HG03378 (cell line): ENCODE measurements at regions not wholly inside any gene's neighbourhood (a gene's known extent, or its start where the extent isn't known, plus 50 kb on each side); places are given as distances from the start of the nearest gene placed in this dataset.
"Not testable (repeated sequence)": the region's sequence is repeated elsewhere in the genome, so short reads cannot be mapped to it uniquely, and the experiment has no call there.

Experiments
- ATAC-seq: cut with Tn5 transposase; IDR thresholded peaks from one replicate; pipeline ENCODE4 v1.9.1; 2021; ENCODE audit warnings: mild to moderate bottlenecking, moderate library complexity; ENCODE audit not compliant: unreplicated experiment

DNA sequence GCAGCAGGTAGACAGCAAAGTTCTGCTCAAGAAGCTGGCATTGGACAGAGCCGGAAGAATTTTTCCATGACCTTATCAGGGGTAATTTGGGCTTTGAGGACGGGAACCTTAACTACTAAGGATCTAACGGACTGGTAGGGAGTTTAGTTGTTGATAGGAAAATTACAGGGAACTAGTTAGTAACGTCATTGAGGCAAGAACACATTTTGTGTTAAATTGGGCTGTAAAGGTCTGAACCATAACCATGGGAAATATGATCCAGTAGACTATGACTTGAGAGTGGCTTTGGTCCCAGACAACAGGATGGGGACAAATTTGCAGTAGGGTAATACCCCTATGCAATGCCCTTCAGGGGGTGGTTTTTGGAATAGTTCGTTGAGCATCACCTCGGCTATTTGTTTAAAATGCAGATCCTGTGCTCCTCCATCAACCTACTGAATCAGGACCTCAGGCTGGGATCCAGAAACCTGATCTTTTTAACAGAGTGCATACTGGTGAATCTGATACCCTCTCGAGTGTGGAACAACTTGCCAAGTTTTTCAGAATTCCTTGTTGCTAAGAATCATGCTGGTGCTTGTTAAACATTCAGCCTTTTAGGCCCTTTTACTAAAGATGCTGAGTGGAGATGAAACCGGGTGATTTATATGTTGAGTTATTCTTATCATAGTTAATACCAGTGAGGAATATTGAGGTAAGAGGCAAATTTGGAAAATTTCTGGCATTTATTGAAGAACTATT lies 255.1 kb downstream of the MAP2K6 start:
- ATAC-seq: no peak

DNA sequence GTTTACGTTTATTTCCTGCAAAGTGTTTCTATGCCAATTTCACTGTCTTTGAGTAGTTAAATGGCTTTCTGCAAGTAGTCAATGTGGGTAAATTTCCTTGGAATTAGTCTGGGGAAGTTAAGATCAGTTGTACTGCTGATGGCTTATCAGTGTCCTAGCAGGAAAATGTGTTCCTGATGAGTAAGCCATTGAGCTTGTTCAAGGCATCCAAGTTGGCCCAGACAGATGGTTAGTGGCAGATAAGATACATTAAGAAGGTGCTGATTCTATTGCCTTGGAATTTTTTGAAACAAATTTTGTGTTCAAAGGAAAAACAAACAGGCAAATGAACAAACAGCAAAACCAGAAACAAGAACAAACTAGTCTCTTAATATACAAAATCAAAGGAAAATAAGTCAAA lies 258.4 kb downstream of the MAP2K6 start:
- ATAC-seq: no peak

DNA sequence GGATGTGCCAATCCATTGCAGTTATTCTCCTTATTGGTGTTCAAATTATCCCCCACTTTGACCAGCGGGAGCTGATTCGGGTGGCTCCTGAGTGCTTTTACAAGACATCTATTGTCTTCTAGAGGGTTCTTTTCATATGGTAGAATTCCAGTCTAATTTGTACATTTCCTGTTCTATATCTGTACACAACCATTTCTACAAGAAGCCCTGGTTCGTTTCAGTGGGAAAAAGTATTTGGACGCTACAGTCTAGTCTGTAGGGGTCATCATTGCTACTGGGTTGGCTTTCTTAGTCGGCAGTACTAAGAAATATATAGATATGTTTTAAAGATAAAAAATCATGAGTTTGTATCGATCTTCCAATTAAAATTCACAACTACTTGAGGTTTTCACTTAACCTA lies 262.6 kb downstream of the MAP2K6 start:
- ATAC-seq: no peak

DNA sequence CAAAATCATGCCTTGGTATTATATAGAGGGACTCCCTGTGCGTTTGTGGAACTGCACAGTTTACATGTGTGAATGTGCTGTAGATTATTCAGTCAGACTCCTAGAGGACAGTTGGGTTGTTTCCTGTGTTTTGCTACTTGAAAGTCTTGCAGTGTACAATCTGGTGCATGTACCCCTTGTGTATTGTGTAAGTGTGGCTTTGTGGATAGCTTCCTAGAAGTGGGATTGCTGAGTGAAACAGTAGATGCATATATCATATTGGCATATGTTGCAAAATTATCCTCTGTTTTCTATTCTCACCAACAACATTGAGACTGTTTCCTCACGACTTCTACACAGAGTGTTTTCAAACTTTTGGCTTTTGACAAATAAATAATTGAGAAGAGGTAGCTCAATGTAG lies 263.7 kb downstream of the MAP2K6 start:
- ATAC-seq: no peak

DNA sequence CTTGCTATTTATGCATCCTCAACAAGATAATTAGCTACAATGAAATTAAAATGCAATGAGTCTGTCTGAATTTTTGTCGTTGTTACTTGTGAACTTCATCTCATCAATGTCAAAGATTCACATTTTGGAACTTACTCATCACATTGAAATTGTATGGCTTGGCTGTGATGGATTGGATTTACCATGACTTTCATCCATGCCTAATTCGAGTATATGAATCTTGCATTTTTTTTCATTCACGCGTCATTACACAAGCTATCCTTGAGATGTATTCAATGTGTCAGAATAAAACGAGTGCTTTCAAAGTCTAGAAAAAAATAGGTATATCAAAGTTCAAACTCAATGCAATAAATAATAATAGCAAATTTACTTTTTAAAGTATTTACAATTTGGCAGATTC lies 265.3 kb downstream of the MAP2K6 start:
- no peak for ATAC-seq

DNA sequence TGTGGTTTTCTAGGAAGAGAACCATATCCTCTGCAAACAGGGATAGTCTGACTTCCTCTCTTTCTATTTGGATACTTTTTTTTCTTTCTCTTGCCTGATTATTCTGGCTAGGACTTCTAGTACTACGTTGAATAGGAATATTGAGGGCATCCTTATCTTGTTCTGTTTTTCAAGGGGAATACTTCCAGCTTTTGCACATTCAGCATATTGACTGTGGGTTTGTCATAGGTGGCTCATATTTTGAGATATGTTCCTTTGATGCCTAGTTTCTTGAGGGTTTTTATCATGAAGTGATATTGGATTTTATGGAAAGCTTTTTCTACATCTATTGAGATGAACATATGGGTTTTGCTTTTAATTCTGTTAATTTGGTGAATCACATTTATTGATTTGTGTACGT lies 269.8 kb downstream of the MAP2K6 start:
- ATAC-seq: no peak

DNA sequence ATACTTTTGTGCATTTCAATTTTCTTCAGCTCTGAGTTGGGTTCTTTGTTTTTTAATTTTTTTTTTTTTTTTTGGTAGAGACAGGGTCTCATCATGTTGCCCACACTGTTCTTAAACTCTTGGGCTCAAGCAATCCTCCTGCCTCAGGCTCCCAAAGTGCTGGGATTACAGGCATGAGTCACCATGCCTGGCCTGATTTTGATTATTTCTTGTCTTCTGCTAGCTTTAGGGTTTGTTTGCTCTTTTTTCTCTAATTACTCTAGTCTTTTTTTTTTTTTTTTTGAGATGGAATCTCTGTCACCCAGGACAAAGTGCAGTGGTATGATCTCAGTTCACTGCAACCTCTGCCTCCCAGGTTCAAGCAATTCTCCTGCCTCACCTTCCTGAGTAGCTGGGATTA lies 270.7 kb downstream of the MAP2K6 start:
- ATAC-seq: not testable (repeated sequence)

DNA sequence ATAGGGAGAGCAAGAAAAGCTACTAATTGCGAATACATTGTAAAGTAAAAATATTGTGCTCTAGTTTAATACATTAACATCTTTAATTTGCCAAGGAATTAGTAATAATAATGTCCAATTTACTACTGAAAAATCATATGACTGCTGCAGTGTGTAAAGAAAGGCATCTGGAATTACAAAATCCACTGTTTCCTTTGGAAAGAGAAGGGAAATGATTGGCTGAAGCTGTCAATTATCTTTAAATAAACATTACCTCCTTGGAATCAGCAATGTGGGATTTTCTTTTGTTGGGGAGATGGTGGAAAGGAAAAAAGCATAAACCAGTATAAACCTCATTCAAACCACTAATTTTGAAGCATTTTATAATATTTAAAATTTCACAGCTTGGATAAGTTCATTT lies 276.0 kb downstream of the MAP2K6 start:
- no peak for ATAC-seq

DNA sequence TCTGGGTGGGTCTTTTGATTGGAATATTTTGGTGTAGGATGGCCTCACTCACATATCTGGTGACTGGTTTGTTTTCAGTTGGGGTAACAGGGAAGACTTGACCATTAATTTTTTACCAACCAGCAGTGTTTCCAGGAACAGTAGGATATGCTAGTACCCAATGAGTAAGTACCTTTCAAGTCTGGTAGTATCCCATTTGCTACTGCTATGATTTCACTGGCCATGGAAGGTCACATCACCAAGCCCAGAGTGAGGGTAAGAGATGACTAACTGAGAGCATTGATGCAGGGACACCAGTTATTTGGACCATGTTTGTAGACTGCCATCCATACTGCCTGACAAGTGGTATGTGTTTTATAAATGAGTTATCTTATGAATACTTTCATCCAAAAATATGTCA lies 277.7 kb downstream of the MAP2K6 start:
- ATAC-seq: no peak

DNA sequence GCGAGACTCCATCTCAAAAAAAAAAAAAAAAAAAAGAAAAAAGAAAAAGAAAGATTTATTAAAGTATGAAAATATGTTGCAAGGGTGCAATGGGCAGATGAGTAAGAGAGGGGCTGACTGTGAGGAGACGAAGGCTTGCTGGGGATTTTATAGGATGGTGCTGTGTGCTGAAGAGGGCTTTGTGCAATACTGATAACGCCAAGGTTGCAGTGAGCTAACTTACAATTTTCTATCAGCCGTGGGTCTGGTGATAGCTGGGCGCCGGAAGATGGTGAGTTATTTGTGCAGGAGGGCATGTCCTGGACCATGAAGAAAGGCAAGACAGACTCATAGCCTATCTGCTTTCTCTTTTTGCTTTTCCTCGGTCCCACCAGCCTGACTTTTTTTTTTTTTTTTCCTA lies 281.1 kb downstream of the MAP2K6 start:
- ATAC-seq: no peak

DNA sequence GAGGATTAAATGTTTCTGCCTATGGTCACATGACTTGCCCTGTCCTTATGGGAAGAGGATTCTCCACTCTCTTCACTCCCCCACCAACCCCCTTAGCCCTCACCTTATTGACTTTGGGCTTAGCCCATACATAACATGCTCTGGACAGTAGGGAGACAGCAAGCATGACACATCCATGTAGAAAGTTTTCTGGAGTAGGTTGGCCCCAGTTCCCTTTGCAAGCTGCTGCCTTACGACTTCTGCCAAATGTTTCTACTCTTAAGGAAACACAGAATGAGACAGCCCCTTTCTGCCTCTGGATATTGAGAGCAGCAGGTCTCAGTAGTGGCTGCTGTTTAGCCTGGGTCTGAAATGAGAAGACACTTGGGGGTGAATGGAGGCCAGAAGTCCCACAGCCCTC lies 282.2 kb downstream of the MAP2K6 start:
- ATAC-seq: no peak

DNA sequence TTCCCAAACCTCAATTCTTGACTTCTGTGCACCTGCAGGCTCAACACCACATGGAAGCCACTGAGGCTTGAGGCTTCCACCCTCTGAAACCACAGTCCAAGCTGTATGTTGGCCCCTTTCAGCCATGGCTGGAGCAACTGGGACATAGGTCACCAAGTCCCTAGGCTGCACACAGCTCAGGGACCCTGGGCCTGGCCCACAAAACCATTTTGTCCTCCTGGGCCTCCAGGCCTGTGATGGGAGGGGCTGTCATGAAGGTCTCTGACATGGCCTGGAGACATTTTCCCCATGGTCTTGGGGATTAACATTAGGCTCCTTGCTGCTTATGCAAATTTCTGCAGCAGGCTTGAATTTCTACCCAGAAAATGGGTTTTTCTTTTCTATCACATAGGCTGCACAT lies 283.9 kb downstream of the MAP2K6 start:
- ATAC-seq: not testable (repeated sequence)

DNA sequence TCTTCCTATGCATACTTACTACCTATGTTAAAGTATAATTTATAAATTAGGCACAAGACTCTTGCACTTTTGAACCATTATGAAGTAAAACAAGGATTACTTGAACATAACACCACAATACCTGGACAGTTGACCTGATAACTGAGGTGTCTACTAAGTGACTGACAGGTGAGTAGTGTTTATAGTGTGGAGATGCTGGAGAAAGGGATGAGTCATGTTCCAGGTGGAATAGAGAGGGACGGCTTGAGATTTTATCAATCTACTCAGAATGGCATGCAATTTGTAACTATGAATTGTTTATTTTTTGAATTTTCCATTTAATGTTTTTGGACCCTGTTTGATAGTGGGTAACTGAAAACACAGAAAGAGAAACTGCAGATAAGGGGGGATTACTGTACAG lies 287.6 kb downstream of the MAP2K6 start:
- no peak for ATAC-seq

DNA sequence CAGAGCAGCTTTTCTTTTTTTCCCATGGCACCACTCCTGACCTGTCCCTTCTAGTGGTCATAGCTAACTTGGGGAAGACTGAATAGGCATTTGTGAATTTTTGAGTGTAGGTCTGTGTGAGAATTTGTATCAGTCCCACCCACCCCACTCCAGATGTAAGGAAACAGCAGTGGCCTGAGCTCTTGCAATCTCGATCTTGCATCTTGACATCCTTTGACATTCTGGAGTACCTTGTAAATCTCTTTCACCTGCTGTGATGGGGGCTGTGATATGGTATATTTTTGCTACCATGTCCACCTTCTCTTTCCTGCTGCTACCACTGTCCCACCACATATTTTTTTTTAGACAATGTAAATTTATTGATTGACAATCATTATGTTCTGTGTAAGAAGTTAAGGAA lies 289.3 kb downstream of the MAP2K6 start:
- ATAC-seq: no peak

DNA sequence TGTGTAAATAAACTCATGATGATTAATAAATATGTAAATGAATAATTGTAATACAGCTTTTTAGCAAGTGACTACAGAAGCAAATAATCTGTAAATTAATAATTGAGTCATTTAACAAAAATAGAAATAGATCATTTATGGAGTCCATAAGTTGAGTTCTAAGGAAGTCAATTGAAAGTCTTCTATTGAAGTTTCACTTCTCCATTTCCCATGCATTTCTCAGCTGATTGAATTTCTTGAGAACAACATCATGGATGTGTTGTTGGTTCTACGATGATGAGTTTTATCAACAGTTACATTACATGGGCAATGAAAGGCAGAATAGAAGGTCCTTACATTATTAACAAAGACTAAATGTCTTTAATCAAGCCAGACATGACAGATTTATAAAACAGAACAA lies 290.4 kb downstream of the MAP2K6 start:
- no peak for ATAC-seq

DNA sequence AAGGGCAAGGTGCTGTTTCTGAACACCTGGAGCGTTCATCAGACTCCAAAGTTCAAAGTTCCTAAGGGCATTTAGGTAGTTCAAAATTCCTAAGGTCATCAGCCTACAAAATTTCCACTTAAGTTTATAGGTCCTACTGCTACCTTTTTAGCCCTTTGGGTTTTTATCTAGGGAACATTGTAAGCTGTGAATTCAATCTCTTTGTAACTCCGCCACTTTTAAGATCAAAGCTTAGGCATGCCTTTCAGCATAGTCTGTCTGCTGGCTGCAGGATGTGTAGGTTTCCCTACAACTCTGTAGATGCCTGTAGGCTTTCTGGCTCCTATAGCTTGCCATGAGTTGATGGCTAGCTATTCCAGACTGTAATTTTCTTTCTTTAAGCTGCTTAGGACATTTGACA lies 291.6 kb downstream of the MAP2K6 start:
- no peak for ATAC-seq

DNA sequence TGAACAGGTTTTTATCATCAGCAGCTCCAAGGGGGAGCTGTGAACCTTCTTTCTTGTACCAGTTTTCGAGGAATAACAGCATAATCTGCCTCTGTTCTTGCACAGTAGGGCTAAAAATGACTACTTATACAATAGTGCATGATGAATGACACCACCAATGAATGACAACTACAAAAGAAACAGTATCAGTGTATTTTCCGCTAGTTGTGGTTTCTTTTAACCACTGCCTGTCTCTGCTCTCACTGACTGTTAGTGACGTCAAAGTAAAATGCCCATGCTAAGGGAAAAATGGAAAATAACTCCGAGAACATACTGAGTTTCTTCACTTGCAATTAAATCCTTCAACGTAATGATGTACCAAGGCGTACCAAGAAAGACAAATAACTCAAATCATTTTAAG lies 294.9 kb downstream of the MAP2K6 start:
- no peak for ATAC-seq

DNA sequence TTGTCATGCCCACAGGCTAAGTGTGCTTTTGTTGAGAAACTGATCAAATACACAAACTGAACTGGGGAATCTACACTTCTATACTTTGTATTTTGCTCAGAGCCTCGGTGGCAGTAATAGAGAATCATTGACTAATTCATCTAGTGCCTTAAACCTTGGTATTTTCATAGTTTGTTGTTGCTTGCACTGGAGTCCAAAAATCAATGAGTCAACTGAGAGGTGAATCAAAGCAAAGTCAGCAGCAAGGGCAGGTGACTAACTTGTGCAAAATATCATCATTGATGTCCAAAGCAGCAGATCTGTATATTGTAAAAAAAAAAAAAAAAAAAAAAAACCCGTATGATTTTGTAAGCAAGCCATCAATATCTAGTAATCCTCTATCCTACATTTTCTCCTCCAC lies 296.4 kb downstream of the MAP2K6 start:
- no peak for ATAC-seq

DNA sequence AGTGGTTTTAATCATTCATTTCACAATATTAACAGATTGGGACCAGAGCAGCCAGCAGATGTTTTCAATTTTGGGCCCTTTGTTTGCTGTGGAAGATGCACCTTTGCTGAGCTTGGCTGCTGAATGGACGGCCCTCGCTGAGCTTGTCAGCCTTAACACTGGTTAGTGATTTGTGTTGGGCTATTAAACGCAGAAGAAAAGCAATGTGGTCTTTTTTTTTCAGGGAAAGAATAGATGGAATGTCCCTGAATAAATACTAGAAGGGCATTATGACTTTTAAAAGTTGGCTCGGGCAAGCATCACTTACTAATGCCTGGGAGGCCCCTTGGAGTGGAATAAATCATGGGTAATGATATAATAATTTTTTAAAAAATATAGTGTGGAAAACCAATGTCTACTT lies 297.0 kb downstream of the MAP2K6 start:
- ATAC-seq: no peak

DNA sequence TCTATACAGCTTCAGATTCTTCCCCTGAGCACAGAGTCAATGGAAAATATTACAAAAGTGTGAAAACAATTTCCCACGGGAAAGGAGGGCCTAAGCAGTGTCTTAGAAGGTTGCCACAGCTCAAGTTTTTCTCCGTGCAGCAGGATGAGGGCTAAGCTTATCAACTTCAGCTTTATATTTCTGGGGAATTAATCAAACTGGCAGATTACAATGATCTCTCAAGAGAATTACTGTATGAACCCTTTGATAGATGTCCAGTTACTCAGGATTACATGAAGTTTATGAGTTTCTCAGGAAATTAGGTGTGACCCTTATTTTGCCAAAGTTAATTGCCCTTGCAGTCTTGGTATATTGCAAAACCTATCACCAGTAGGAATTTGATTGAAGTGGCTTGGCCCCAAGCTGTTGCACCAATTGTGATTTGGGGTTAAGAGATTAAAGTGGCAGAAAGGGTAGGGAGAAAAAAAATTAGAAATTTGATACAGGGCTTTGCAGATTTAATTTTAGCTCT lies 298.4 kb downstream of the MAP2K6 start:
- ATAC-seq: no peak

DNA sequence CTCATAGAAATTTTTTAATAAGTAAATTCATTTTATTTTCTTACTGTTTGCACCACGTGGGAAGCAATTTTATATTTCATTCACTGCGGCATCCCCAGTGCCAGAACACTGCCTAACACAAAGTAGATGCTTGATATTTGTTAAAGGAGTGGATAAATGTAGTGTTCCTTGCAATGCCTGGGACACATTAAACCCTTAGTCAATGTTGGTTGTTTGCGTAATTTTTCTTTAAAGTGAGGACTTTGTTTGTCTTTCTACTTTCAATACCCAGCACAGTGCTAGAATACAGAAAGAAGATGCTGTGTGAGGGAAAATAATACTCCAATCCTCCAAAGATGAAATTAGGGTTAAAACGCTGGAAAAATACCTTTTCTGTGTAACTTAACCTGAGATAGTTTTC lies 299.3 kb downstream of the MAP2K6 start:
- ATAC-seq: no peak

DNA sequence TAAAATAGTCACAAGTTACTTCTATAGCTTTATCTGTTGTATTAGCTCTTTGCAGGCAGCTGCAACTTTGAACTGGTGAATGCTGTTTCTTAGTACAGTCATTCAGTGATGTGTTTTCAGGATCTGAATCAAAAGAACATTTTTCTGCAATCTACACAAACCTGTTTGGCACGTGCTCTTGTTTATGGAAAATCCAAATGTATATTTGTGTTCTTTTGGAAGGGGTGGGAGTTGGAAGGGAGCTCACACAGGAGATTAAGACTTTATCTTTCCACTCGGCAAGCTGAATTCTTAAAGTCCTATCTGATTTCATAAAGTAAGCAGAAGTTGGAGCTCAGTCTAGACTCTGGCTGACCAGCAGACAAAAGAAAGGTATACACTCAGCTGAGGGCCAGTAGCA lies 300.2 kb downstream of the MAP2K6 start:
- no peak for ATAC-seq

DNA sequence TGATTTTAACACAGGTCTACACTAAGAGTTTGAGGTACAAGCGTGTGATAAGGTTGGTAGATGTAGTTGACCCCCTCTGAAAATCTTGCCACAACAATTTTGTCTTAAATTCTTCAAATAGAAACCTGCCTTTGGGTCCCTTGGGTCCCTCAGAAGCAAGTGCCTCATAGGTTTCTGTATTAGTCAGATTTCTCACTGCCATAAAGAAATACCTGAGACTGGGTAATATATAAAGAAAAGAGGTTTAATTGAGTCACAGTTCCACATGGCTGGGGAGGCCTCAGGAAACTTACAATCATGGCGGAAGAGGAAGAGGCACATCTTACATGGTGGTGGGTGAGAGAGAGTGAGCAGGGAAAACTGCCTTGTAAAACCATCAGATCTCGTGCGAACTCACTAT lies 301.2 kb downstream of the MAP2K6 start:
- no peak for ATAC-seq
